ENCODE measurements at regions not wholly inside any gene's neighbourhood (a gene's known extent, or its start where the extent isn't known, plus 50 kb on each side); places are given as distances from the start of the nearest gene placed in this dataset.
"Not testable (repeated sequence)": the region's sequence is repeated elsewhere in the genome, so short reads cannot be mapped to it uniquely, and the experiment has no call there.

GRCh38 chr2:129918604-129919003 lies 60.9 kb upstream of the RAB6C start:
- H3K27me3 ChIP-seq (ENCODE audit: control insufficient read depth in 1 of 2, insufficient read depth in 2 of 2, low read length in 2 of 2) = peaks cover 13 to 14% of the 10 kb centered on the region in 2 donors
- H3K36me3 ChIP-seq (ENCODE audit: insufficient read depth, low read length) = no peaks in the 10 kb centered on the region
- H3K4me1 ChIP-seq (ENCODE audit: insufficient read depth, low read length) = no peaks in the 10 kb centered on the region
- H3K9me3 ChIP-seq (ENCODE audit: low read length) = peaks cover 6% of the 10 kb centered on the region
- H3K9ac ChIP-seq (ENCODE audit: low read length) = no peak overlapping the region
- H3K27ac ChIP-seq (ENCODE audit: low read depth, low read length) = no peak overlapping the region
- no peak overlapping the region for H3K4me3 ChIP-seq (ENCODE audit: low read depth in 1 of 2, low read length in 2 of 2)

GRCh38 chr2:129922571-129923264 lies 56.7 kb upstream of the RAB6C start:
- no peak overlapping the region for H3K9ac ChIP-seq (ENCODE audit: low read length)
- no peaks in the 10 kb centered on the region for H3K4me1 ChIP-seq (ENCODE audit: insufficient read depth, low read length)
- no peak overlapping the region for H3K27ac ChIP-seq (ENCODE audit: low read depth, low read length)
- peaks cover 6% of the 10 kb centered on the region for H3K9me3 ChIP-seq (ENCODE audit: low read length)
- peaks cover 15 to 16% of the 10 kb centered on the region in 2 donors for H3K27me3 ChIP-seq (ENCODE audit: control insufficient read depth in 1 of 2, insufficient read depth in 2 of 2, low read length in 2 of 2)
- H3K36me3 ChIP-seq (ENCODE audit: insufficient read depth, low read length) = no peaks in the 10 kb centered on the region
- no peak overlapping the region for H3K4me3 ChIP-seq (ENCODE audit: low read depth in 1 of 2, low read length in 2 of 2)

- H3K4me3 ChIP-seq (ENCODE audit: low read depth in 1 of 2, low read length in 2 of 2) = no peak overlapping the region
Measured at GRCh38 chr2:129923265-129924091, 56.0 kb upstream of the RAB6C start.

GRCh38 chr2:129924115-129924514 lies 55.4 kb upstream of the RAB6C start:
- not testable (repeated sequence) for H3K36me3 ChIP-seq (ENCODE audit: insufficient read depth, low read length); H3K27ac ChIP-seq (ENCODE audit: low read depth, low read length); H3K9me3 ChIP-seq (ENCODE audit: low read length)

More at GRCh38 chr2:129923265-129924091, 56.0 kb upstream of the RAB6C start:
- no peak overlapping the region for H3K9ac ChIP-seq (ENCODE audit: low read length)
- H3K36me3 ChIP-seq (ENCODE audit: insufficient read depth, low read length) = no peaks in the 10 kb centered on the region
- H3K4me1 ChIP-seq (ENCODE audit: insufficient read depth, low read length) = no peaks in the 10 kb centered on the region
- no peak overlapping the region for H3K27ac ChIP-seq (ENCODE audit: low read depth, low read length)
- peaks cover 4% of the 10 kb centered on the region for H3K9me3 ChIP-seq (ENCODE audit: low read length)
- peaks cover 15 to 16% of the 10 kb centered on the region in 2 donors for H3K27me3 ChIP-seq (ENCODE audit: control insufficient read depth in 1 of 2, insufficient read depth in 2 of 2, low read length in 2 of 2)

GRCh38 chr2:129925381-129925780 lies 54.1 kb upstream of the RAB6C start:
- Histone ChIP-seq H3K4me1 (ENCODE audit: insufficient read depth, low read length) (no peaks in the 10 kb centered on the region), H3K9me3 (ENCODE audit: low read length) (no peaks in the 10 kb centered on the region), H3K4me3 (ENCODE audit: low read depth in 1 of 2, low read length in 2 of 2) (no peak overlapping the region), H3K36me3 (ENCODE audit: insufficient read depth, low read length) (no peaks in the 10 kb centered on the region), H3K9ac (ENCODE audit: low read length) (no peak overlapping the region), H3K27ac (ENCODE audit: low read depth, low read length) (no peak overlapping the region), H3K27me3 (ENCODE audit: control insufficient read depth in 1 of 2, insufficient read depth in 2 of 2, low read length in 2 of 2) (peaks cover 15 to 16% of the 10 kb centered on the region in 2 donors)

More at GRCh38 chr2:129924115-129924514, 55.4 kb upstream of the RAB6C start:
- H3K4me3 ChIP-seq (ENCODE audit: low read depth in 1 of 2, low read length in 2 of 2); H3K9ac ChIP-seq (ENCODE audit: low read length); H3K4me1 ChIP-seq (ENCODE audit: insufficient read depth, low read length): not testable (repeated sequence)
- H3K27me3 ChIP-seq (ENCODE audit: control insufficient read depth in 1 of 2, insufficient read depth in 2 of 2, low read length in 2 of 2) = peaks cover 15 to 16% of the 10 kb centered on the region in 2 donors

- Histone ChIP-seq H3K27ac (ENCODE audit: low read depth, low read length) (no peak overlapping the region), H3K4me1 (ENCODE audit: insufficient read depth, low read length) (no peaks in the 10 kb centered on the region), H3K27me3 (ENCODE audit: control insufficient read depth in 1 of 2, insufficient read depth in 2 of 2, low read length in 2 of 2) (peaks cover 11% of the 10 kb centered on the region in 2 donors), H3K36me3 (ENCODE audit: insufficient read depth, low read length) (no peaks in the 10 kb centered on the region), H3K4me3 (ENCODE audit: low read depth in 1 of 2, low read length in 2 of 2) (no peak overlapping the region), H3K9me3 (ENCODE audit: low read length) (no peaks in the 10 kb centered on the region), H3K9ac (ENCODE audit: low read length) (no peak overlapping the region)
Measured at GRCh38 chr2:129927696-129928095, 51.8 kb upstream of the RAB6C start.

GRCh38 chr2:129929321-129930290 lies 49.9 kb upstream of the RAB6C start:
- Histone ChIP-seq H3K4me3 (ENCODE audit: low read depth in 1 of 2, low read length in 2 of 2) (no peak overlapping the region), H3K36me3 (ENCODE audit: insufficient read depth, low read length) (no peaks in the 10 kb centered on the region), H3K9me3 (ENCODE audit: low read length) (no peaks in the 10 kb centered on the region), H3K27ac (ENCODE audit: low read depth, low read length) (no peak overlapping the region), H3K27me3 (ENCODE audit: control insufficient read depth in 1 of 2, insufficient read depth in 2 of 2, low read length in 2 of 2) (peaks cover 0 to 6% of the 10 kb centered on the region in 2 donors), H3K9ac (ENCODE audit: low read length) (no peak overlapping the region), H3K4me1 (ENCODE audit: insufficient read depth, low read length) (no peaks in the 10 kb centered on the region)

Measured in muscle layer of colon (tissue), 2 donors.